HCT116 (cell line): ENCODE measurements at regions not wholly inside any gene's neighbourhood (a gene's known extent, or its start where the extent isn't known, plus 50 kb on each side); places are given as distances from the start of the nearest gene placed in this dataset.

Source experiments
- ATAC-seq: fragments of 200-7000 bp; cut with Tn5 transposase; 2 replicates; pipeline ENCODE4 v1.9.1; 2020; ENCODE audit warnings: mild to moderate bottlenecking, moderate library complexity
- BruUV-seq: library from RNA; stranded (reverse); fragments of 400-500 nt; replicated peaks from 2 replicates; lab custom pipeline; 2021; lab: Mats Ljungman, UMichigan
- CTCF ChIA-PET: fragments of 300-600 bp; sonication (Branson Sonifier 250); formaldehyde crosslinking; loops from one replicate; lab custom pipeline; 2021; ENCODE audit warnings: antibody characterized with exemption; lab: Charles Lee
- POLR2A ChIA-PET: fragments of 300-600, 350-600 bp; sonication (Branson Sonifier 250); formaldehyde crosslinking; loops from one replicate; lab custom pipeline; 2021; ENCODE audit warnings: antibody characterized with exemption; lab: Charles Lee
- RAD21 ChIA-PET, 2 experiments: fragments of 300-600 bp; sonication (Branson Sonifier 250); formaldehyde crosslinking; loops; one replicate each; lab custom pipeline; 2023; ENCODE audit warnings: low total read pairs in 2 of 2; ENCODE audit not compliant: uncharacterized antibody in 2 of 2, unreplicated experiment in 2 of 2, low non-redundant PET in 1 of 2; lab: Charles Lee
- DNase-seq: peaks from one replicate; pipeline ENCODE4 v3.0.0-alpha.2; 2010; ENCODE audit warnings: low read depth, low spot score
- H2AFZ ChIP-seq: fragments of 200-600 bp; shearing (Covaris generic), sonication (generic); 2 replicates; pipeline ENCODE4 v1.6.1; 2017; ENCODE audit warnings: low read depth, mixed run types, mixed read lengths, antibody characterized with exemption, low read length; ENCODE audit not compliant: poor library complexity, severe bottlenecking
- H3K27ac ChIP-seq: 2 replicates; pipeline ENCODE4 v1.5.1; 2012; ENCODE audit warnings: low read depth, low read length
- H3K27me3 ChIP-seq: fragments of 200-600 bp; sonication (generic); 2 replicates; pipeline ENCODE4 v1.6.1; 2016; ENCODE audit warnings: mixed run types, low read length, mixed read lengths; ENCODE audit not compliant: insufficient read depth
- H3K36me3 ChIP-seq, 2 experiments: fragments of 200-500 bp in 1 of 2; fragments of 200-600 bp in 1 of 2; sonication (Bioruptor generic) in 1 of 2; sonication (generic) in 1 of 2; 2 replicates each; pipeline versions ENCODE4 v1.5.1 to v1.6.1; 2014 to 2016; ENCODE audit warnings: low read length in 2 of 2, inconsistent platforms in 1 of 2, mixed read lengths in 1 of 2, mixed run types in 1 of 2; ENCODE audit not compliant: insufficient read depth in 2 of 2, control insufficient read depth in 1 of 2
- H3K4me1 ChIP-seq, 2 experiments: fragments of 200-600 bp in 1 of 2; sonication (generic) in 1 of 2; 2 replicates each; pipeline versions ENCODE4 v1.5.1 to v1.6.1; 2012 to 2017; ENCODE audit warnings: low read length in 2 of 2, inconsistent platforms in 1 of 2, mild to moderate bottlenecking in 1 of 2, mixed read lengths in 1 of 2, mixed run types in 1 of 2, moderate library complexity in 1 of 2; ENCODE audit not compliant: insufficient read depth in 2 of 2, control insufficient read depth in 1 of 2
- H3K4me2 ChIP-seq: fragments of 200-600 bp; sonication (generic); 2 replicates; pipeline ENCODE4 v1.6.1; 2017; ENCODE audit warnings: mixed run types, low read length, mixed read lengths
- H3K4me3 ChIP-seq, 2 experiments: fragments of 200-600 bp in 1 of 2; sonication (generic) in 1 of 2; replicated peaks in 1 of 2; 2 replicates each; pipeline ENCODE4 v1.5.1; 2011 to 2016; ENCODE audit warnings: low read length in 2 of 2, control low read depth in 1 of 2, low read depth in 1 of 2, mild to moderate bottlenecking in 1 of 2, mixed read lengths in 1 of 2, mixed run types in 1 of 2
- H3K79me2 ChIP-seq: fragments of 200-600 bp; sonication (generic); 2 replicates; pipeline ENCODE4 v1.6.1; 2017; ENCODE audit warnings: mild to moderate bottlenecking, mixed run types, low read length, moderate library complexity, mixed read lengths; ENCODE audit not compliant: insufficient read depth
- H3K9ac ChIP-seq: fragments of 200-600 bp; sonication (generic); 2 replicates; pipeline ENCODE4 v1.6.1; 2016; ENCODE audit warnings: low read length, mixed read lengths
- H3K9me2 ChIP-seq: fragments of 200-600 bp; sonication (generic), shearing (Covaris generic); 2 replicates; pipeline ENCODE4 v1.6.1; 2017; ENCODE audit warnings: mixed run types, mild to moderate bottlenecking, moderate library complexity; ENCODE audit not compliant: insufficient read depth
- H3K9me3 ChIP-seq, 2 experiments: fragments of 200-500 bp in 1 of 2; fragments of 200-600 bp in 1 of 2; sonication (Bioruptor generic) in 1 of 2; sonication (generic) in 1 of 2; 2 replicates each; pipeline ENCODE4 v1.6.1; 2014 to 2017; ENCODE audit warnings: low read length in 2 of 2, mixed read lengths in 2 of 2, inconsistent platforms in 1 of 2, low read depth in 1 of 2, mild to moderate bottlenecking in 1 of 2, mixed run types in 1 of 2, moderate library complexity in 1 of 2; ENCODE audit not compliant: control insufficient read depth in 1 of 2, insufficient read depth in 1 of 2
- H4K20me1 ChIP-seq: fragments of 200-600 bp; sonication (generic), shearing (Covaris generic); 2 replicates; pipeline ENCODE4 v1.6.1; 2017; ENCODE audit warnings: mixed run types, mild to moderate bottlenecking, moderate library complexity; ENCODE audit not compliant: insufficient read depth
- ATF3 ChIP-seq: IDR thresholded peaks from 2 replicates; pipeline ENCODE4 v1.6.1; 2012
- CBX3 ChIP-seq: IDR thresholded peaks from 2 replicates; pipeline ENCODE4 v1.6.1; 2012; ENCODE audit warnings: low read depth
- CEBPB ChIP-seq: IDR thresholded peaks from 2 replicates; pipeline ENCODE4 v1.6.1; 2012; ENCODE audit warnings: low read depth
- ELF1 ChIP-seq: IDR thresholded peaks from 2 replicates; pipeline ENCODE4 v1.6.1; 2012; ENCODE audit warnings: low read depth, borderline replicate concordance
- EZH2 ChIP-seq: fragments of 200-600 bp; sonication (generic); IDR thresholded peaks from 2 replicates; pipeline ENCODE4 v1.6.1; 2017; ENCODE audit warnings: antibody characterized with exemption, mixed run types
- FOSL1 ChIP-seq: IDR thresholded peaks from 2 replicates; pipeline ENCODE4 v1.6.1; 2012; ENCODE audit warnings: low read depth
- JUND ChIP-seq: IDR thresholded peaks from 2 replicates; pipeline ENCODE4 v1.6.1; 2012
- POLR2A ChIP-seq: IDR thresholded peaks from 2 replicates; pipeline ENCODE4 v1.7.0; 2011; ENCODE audit warnings: borderline replicate concordance; ENCODE audit not compliant: insufficient read depth, insufficient read length; ENCODE audit errors: extremely low read depth
- RAD21 ChIP-seq: IDR thresholded peaks from 2 replicates; pipeline ENCODE4 v1.6.1; 2012; ENCODE audit warnings: low read depth, mild to moderate bottlenecking
- REST ChIP-seq: IDR thresholded peaks from 2 replicates; pipeline ENCODE4 v1.6.1; 2012; ENCODE audit warnings: low read depth
- SIN3A ChIP-seq: IDR thresholded peaks from 2 replicates; pipeline ENCODE4 v1.6.1; 2012; ENCODE audit warnings: low read depth
- SP1 ChIP-seq: IDR thresholded peaks from 2 replicates; pipeline ENCODE4 v1.6.1; 2012; ENCODE audit warnings: low read depth
- SRF ChIP-seq: IDR thresholded peaks from 2 replicates; pipeline ENCODE4 v1.6.1; 2012; ENCODE audit warnings: low read depth
- TCF7L2 ChIP-seq: IDR thresholded peaks from 2 replicates; pipeline ENCODE4 v1.7.0; 2011; ENCODE audit warnings: borderline replicate concordance, inconsistent platforms; ENCODE audit not compliant: insufficient read depth, insufficient read length; ENCODE audit errors: extremely low read depth
- ZFX ChIP-seq: fragments of 450-650 bp; IDR thresholded peaks from 2 replicates; pipeline ENCODE4 v1.6.1; 2017
- intact Hi-C: fragments of 100-400 bp; cut with micrococcal nuclease; formaldehyde crosslinking; loops from 2 replicates; pipeline ENCODE4 v1.10.0; 2022

- TF ChIP-seq ATF3: no peak
- TF ChIP-seq, all 23 proteins: peak for 0
Observed at GRCh38 chr2:235384624-235385023, 109.2 kb upstream of the AGAP1 start (continued).

- intact Hi-C loops: no loop called here
- H3K9me3 ChIP-seq: no peaks in the 10 kb centered on the region
- H3K9me2 ChIP-seq: no peaks in the 10 kb centered on the region
- H3K27me3 ChIP-seq: no peaks in the 10 kb centered on the region
- no peaks in the 10 kb centered on the region for H3K79me2 ChIP-seq
- POLR2A ChIA-PET: no interaction called here
- no peak overlapping the region for H2AFZ ChIP-seq
- H3K4me1 ChIP-seq: peaks cover 11 to 17% of the 10 kb centered on the region in 2 experiments
- BruUV-seq: no TSS peak
- DNase-seq (no peak), ATAC-seq (no peak)
- CTCF ChIA-PET: no interaction called here
- no peak overlapping the region for H3K27ac ChIP-seq
- H3K4me3 ChIP-seq: no peak overlapping the region
- H4K20me1 ChIP-seq: no peaks in the 10 kb centered on the region
- no peaks in the 10 kb centered on the region for H3K36me3 ChIP-seq
- H3K4me2 ChIP-seq: no peak overlapping the region
- RAD21 ChIA-PET: no interaction called here
- no peak for TF ChIP-seq REST
- TF ChIP-seq RAD21: no peak
- no peak for TF ChIP-seq EZH2
- TF ChIP-seq ELF1: no peak
- TF ChIP-seq CBX3: no peak
- no peak for TF ChIP-seq POLR2A
- TF ChIP-seq SRF: no peak
- TF ChIP-seq CEBPB: no peak
- no peak for TF ChIP-seq FOSL1
- no peak for TF ChIP-seq JUND
- TF ChIP-seq TCF7L2: no peak
- TF ChIP-seq ZFX: no peak
- TF ChIP-seq SP1: no peak
- no peak for TF ChIP-seq SIN3A
- no peak overlapping the region for H3K9ac ChIP-seq
Observed at GRCh38 chr2:235389626-235390025, 104.2 kb upstream of the AGAP1 start.
